Activated T-cell treated with anti-CD3 and anti-CD28 coated beads, Interleukin-2, amount 50 U/mL, for 4 hours (primary cell): ENCODE measurements at regions not wholly inside any gene's neighbourhood (a gene's known extent, or its start where the extent isn't known, plus 50 kb on each side); places are given as distances from the start of the nearest gene placed in this dataset.

ENCODE experiments used
- ATAC-seq, 2 donors: fragments of 200-7000 bp; cut with Tn5 transposase; one replicate each; pipeline ENCODE4 v1.10.0; 2021
- DNase-seq: peaks from one replicate; pipeline ENCODE4 v3.0.0-alpha.2; 2020
- H3K27me3 Mint-ChIP-seq: one replicate; pipeline ENCODE4 v1.8.0; 2021; ENCODE audit warnings: low read depth, mixed read lengths
- H3K36me3 Mint-ChIP-seq: one replicate; pipeline ENCODE4 v1.8.0; 2022; ENCODE audit warnings: mixed read lengths; ENCODE audit not compliant: insufficient read depth
- H3K4me1 Mint-ChIP-seq: one replicate; pipeline ENCODE4 v1.8.0; 2021; ENCODE audit warnings: low read depth, mixed read lengths
- H3K4me3 Mint-ChIP-seq: one replicate; pipeline ENCODE4 v1.8.0; 2021; ENCODE audit warnings: mild to moderate bottlenecking, moderate library complexity, mixed read lengths
- H3K9me3 Mint-ChIP-seq: one replicate; pipeline ENCODE4 v1.8.0; 2021; ENCODE audit warnings: mixed read lengths

- H3K9me3 Mint-ChIP-seq, result no peaks in the 10 kb centered on the region
- ATAC-seq, result no peak
- DNase-seq, result no peak
- no peaks in the 10 kb centered on the region for H3K36me3 Mint-ChIP-seq
- H3K27me3 Mint-ChIP-seq, result no peaks in the 10 kb centered on the region
- H3K4me1 Mint-ChIP-seq, result no peaks in the 10 kb centered on the region
- H3K4me3 Mint-ChIP-seq, result no peak overlapping the region
These were observed 178.9 kb upstream of the VEGFC start for GRCh38 chr4:176971576-176972115.

DNA sequence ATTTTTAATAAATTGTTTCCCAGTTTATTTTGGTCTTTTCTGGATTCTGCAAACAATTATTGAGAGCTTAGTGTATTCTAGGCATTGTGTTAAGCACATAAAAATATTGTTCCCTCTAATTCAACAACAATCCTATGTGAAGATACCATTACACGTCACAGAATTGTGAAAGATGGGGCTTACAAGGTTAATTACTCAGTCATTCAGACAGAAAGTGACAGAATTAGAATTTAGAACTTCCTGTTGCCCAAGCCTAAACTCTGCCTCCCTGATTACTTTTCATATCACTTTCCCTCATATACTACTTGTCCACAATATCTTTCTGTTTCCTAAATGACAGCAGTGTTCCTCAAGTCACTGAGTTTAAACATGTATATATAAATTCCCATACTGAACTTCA is 186.7 kb upstream of the VEGFC start:
- DNase-seq, result no peak
- no peak overlapping the region for H3K4me3 Mint-ChIP-seq
- ATAC-seq, result no peak
- no peaks in the 10 kb centered on the region for H3K4me1 Mint-ChIP-seq
- H3K36me3 Mint-ChIP-seq, result no peaks in the 10 kb centered on the region
- no peaks in the 10 kb centered on the region for H3K27me3 Mint-ChIP-seq
- no peaks in the 10 kb centered on the region for H3K9me3 Mint-ChIP-seq

DNA sequence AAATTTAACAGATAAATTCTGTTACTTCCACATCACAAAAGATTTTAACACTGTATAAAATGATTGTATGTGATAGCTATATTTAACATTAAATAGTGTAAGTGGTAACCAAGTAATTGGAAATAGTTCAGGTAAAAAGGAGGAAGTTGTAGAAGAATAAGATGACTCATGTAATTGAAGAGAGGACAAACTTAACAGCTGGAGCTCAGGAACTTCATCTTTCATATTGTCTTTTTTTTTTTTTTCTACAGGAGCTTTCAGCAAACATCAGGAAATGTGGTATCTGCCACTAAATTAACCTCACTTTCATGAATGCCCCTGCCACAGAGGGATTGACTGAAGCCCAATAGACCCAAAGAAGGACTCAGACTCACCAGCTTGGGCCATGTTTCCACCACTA is 188.4 kb upstream of the VEGFC start:
- H3K9me3 Mint-ChIP-seq, result no peaks in the 10 kb centered on the region
- H3K4me3 Mint-ChIP-seq, result no peak overlapping the region
- DNase-seq, result no peak
- H3K4me1 Mint-ChIP-seq, result no peaks in the 10 kb centered on the region
- ATAC-seq, result no peak
- no peaks in the 10 kb centered on the region for H3K36me3 Mint-ChIP-seq
- no peaks in the 10 kb centered on the region for H3K27me3 Mint-ChIP-seq

DNA sequence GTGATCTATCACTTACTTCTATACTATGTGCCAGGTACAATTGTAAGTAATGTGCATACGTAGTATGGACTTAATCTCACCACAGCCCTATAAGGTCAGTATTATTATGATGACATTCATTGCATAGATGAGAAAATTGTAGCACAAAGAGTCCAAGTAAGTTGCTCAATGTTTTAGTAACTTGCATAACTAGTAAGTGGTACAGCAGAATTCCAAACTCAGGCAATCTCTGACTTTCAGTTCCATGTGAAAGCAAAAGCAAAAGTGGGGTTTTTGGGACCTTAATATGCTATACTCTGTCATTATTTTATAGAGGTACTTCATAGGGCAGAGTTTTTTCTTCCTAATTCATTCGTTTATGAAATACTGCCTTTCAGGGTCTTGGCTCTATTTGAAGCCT is 188.8 kb upstream of the VEGFC start:
- DNase-seq (no peak), ATAC-seq (no peak)
- Mint-ChIP-seq H3K9me3 (no peaks in the 10 kb centered on the region), H3K36me3 (no peaks in the 10 kb centered on the region), H3K4me3 (no peak overlapping the region), H3K4me1 (no peaks in the 10 kb centered on the region), H3K27me3 (no peaks in the 10 kb centered on the region)

DNA sequence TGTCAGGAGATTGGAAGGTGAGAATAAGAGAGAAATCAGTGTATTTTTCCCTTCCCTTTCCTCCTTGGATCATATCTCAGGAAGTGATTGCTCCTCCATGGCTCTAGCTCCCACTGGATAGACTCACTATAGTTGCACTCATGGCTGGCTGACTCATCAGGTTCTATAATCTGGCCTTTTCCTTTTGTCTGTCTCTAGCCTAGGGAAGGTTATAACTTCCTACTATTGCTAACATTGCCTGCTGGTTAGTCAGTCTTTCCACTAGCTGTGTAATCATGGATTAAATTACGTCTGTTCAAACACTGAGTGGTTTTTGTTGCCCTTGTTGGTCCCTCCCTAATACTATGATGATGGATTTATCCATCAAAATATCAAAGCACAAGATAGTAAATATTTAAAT is 195.5 kb upstream of the VEGFC start:
- Mint-ChIP-seq H3K4me1 (no peaks in the 10 kb centered on the region), H3K4me3 (no peak overlapping the region), H3K27me3 (no peaks in the 10 kb centered on the region), H3K36me3 (no peaks in the 10 kb centered on the region), H3K9me3 (no peaks in the 10 kb centered on the region)
- DNase-seq, result no peak
- no peak for ATAC-seq

DNA sequence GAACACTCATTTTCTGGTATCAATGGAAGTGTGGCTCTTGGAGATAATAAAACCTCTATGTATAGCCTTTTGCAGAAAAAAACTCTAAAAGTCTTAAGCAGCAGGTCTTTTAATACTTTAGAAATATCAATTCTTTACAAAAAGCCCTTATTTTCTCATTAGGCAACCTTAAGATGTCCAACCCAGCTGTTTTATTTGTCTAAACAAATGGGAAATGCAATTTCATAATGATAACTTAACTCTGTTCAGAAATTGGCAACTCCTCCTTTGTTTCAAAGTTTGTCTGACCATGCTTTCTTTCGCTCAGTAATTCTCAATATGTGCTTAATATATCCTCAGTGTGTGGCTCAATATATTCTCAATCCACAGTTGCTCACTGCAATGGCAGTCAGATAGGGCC is 196.5 kb upstream of the VEGFC start:
- Mint-ChIP-seq H3K9me3 (no peaks in the 10 kb centered on the region), H3K4me3 (no peak overlapping the region), H3K36me3 (no peaks in the 10 kb centered on the region), H3K27me3 (no peaks in the 10 kb centered on the region), H3K4me1 (no peaks in the 10 kb centered on the region)
- no peak for ATAC-seq
- no peak for DNase-seq

DNA sequence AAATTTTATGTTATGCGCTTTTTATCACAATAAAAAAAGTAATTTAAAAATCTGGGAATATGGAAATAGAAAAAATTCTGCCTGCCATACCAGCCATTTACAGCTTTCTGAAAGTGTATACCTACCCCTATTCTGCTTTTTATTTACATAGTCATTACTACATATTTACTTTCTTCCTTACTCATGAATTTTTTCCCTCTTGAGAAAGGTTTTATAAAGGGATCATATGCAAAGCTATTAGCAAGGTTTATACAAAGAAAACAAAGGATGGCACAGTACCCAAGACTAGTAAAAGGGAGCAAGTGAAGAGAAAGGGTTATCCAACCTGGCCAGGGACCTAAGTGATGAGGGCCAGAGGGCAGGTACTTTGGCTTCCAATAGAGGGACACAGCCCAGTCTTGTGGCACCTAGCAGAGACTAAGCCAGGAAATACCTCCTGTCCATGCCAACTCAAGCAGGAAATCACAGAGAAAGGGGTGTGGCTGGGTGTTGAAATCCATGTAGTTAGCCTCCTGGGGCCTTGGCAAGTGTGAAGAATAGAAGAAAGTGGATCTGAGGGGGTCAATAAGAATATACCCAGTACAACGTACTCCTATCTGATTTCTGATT is 207.3 kb upstream of the VEGFC start:
- no peaks in the 10 kb centered on the region for H3K4me1 Mint-ChIP-seq
- no peak for ATAC-seq
- H3K9me3 Mint-ChIP-seq, result peaks cover 3% of the 10 kb centered on the region
- H3K36me3 Mint-ChIP-seq, result no peaks in the 10 kb centered on the region
- DNase-seq, result no peak
- H3K4me3 Mint-ChIP-seq, result no peak overlapping the region
- no peaks in the 10 kb centered on the region for H3K27me3 Mint-ChIP-seq

DNA sequence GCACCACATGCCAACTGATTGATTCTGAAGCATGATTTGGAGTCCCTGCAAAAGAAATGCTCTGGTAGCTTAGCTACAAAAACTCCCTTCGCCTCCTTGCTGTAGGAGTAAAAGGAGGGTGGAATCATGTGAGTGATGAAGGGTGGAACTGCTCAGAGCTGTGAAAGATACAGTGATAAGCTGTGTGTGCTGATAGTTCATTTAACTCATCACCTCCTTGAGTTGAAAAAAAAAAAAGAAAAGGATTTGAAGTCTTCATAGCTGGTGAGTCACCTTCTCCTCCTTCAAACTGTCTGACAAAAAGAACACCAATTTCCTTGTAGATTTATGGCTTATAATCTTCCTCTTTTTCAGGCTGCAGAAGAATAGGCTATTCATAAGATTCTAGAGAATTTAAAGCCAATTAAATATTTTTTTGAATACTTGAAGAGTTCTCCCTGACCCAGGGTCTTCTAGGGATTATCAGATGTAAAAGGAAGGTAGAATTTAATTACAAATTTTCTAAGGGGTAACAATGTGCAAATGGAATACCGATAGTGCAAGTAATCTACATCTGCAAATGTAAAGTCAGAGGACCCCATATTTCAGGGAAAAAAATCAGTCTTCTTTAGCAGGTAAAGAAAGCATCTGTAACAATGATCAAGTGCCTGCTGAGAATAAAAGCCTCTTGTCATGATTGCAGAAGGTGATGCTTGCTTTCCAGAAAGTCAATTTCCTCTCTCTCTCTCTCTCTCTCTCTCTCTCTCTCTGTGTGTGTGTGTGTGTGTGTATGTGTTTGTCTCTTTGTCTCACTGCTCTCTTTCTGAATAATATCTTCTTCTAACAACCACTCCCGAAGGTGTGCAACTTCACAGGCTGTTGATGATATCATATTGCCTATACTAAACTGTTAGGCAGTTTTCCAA is 208.8 kb upstream of the VEGFC start:
- no peak for DNase-seq
- Mint-ChIP-seq H3K27me3 (no peaks in the 10 kb centered on the region), H3K36me3 (no peaks in the 10 kb centered on the region), H3K9me3 (peaks cover 3% of the 10 kb centered on the region), H3K4me3 (no peak overlapping the region), H3K4me1 (no peaks in the 10 kb centered on the region)
- no peak for ATAC-seq

DNA sequence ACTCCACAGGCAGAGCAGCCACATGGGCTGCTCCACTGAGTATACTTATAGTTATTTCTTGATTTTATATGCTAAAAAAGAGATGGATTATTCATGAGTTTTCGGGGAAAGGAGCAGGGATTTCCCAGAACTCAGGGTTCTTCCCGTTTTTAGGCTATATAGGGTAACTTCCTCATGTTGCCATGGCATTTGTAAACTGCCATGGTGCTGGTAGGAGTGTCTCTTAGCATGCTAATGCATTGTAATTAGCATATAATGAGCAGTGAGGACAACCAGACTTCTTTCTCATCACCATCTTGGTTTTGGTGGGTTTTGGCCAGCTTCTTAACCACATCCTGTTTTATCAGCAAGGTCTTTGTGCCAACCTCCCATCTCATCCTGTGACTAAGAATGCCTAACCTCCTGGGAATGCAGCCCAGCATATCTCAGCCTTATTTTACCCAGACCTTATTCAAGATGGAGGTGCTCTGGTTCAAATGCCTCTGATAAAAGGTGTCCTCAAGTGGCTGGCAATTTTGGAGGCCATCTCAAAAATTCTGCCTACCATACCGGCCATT is 213.0 kb upstream of the VEGFC start:
- Mint-ChIP-seq H3K4me3 (no peak overlapping the region), H3K4me1 (no peaks in the 10 kb centered on the region), H3K9me3 (peaks cover 4% of the 10 kb centered on the region), H3K27me3 (no peaks in the 10 kb centered on the region), H3K36me3 (no peaks in the 10 kb centered on the region)
- DNase-seq (no peak), ATAC-seq (no peak)

- no peaks in the 10 kb centered on the region for H3K4me1 Mint-ChIP-seq
These were observed 213.6 kb upstream of the VEGFC start for GRCh38 chr4:177006331-177006730.

DNA sequence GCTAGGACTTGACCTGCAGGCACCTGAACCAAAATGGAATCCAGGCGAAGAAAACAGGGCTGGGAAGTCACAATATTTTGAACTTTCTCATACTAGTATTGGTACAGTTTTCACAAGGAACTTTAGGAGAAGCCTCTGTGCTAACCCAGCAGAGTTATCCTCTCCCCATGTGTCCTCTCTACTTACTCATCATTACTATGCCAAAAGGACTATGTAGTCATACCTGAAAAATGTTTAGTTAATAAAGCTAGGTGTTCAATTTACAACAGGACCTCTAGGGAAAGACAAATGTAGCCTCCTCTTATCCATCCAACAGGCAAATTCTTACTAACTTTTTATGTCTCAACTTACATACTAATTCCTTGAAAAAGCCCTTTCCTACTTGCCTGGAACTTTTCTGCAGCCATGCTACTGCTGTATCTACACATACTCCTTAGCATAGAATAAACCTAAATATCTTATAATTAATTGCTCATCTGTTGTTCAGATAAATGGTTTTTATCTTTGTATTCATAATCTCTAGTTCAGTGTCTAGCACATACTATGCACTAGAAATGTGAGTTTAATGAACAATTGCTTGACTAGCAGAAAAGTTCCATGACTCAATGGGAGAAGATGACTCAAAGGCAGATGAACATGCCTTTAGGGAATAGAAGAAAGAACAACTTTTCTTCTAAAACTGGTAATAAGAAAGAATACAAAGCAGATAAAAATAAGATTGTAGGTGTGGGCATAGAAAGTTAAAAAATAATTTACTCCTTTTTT is 215.5 kb upstream of the VEGFC start:
- Mint-ChIP-seq H3K36me3 (no peaks in the 10 kb centered on the region), H3K9me3 (peaks cover 9% of the 10 kb centered on the region), H3K4me1 (no peaks in the 10 kb centered on the region), H3K27me3 (no peaks in the 10 kb centered on the region), H3K4me3 (no peak overlapping the region)
- no peak for ATAC-seq
- no peak for DNase-seq

More at GRCh38 chr4:177006331-177006730, 213.6 kb upstream of the VEGFC start:
- ATAC-seq (no peak), DNase-seq (no peak)
- Mint-ChIP-seq H3K9me3 (peaks cover 4% of the 10 kb centered on the region), H3K4me3 (no peak overlapping the region), H3K36me3 (no peaks in the 10 kb centered on the region), H3K27me3 (no peaks in the 10 kb centered on the region)

DNA sequence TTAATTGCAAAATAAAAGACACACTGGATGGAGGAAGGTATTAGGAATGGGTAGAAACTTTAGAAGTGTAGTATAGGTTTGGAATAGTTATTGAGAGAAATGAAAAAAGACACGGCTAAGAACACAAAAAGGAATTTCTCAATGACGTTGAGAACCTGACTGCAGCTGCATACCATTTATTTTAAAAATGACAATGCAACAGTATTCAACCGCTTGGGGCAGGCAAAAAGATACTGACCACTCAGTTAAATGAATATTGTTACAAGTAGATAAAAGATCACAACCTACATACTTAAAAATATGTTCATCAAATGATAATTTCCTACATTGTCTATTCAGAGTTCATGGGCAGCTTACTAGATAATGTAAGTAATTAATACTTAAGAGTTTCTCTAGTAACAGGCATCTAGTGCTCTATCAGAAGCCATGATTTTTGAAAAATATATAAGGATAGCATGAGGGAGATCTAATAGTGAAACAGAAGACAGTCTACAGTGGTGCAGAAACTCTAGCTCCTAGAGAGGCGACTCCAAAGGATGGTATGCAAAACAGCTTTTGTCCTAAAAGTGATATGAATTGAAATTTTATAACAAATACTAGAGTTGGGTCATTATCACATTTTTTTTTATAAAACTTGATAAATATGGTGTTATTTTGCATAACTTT is 216.2 kb upstream of the VEGFC start:
- peaks cover 14% of the 10 kb centered on the region for H3K9me3 Mint-ChIP-seq
- no peak overlapping the region for H3K4me3 Mint-ChIP-seq
- no peaks in the 10 kb centered on the region for H3K36me3 Mint-ChIP-seq
- H3K27me3 Mint-ChIP-seq, result no peaks in the 10 kb centered on the region
- ATAC-seq, result no peak
- no peak for DNase-seq
- no peaks in the 10 kb centered on the region for H3K4me1 Mint-ChIP-seq

DNA sequence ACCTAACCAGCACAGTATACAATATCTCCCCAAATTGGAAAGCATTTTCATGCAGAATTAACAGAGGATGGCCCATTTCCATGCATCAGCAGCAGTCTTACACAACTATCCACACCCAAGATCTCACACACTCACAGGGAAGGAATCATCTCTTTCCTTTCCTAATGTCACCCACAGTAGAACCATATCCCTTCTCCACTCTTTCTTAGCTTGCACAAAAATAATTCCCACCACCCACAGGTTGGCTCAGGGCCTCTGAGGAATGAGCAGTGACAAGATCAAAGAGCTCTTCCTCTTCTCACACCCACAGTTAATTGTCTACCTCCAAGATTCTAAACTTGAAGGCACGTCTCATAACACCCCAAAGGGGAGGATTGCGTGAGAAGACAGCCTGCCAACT is 217.7 kb upstream of the VEGFC start:
- DNase-seq, result no peak
- no peaks in the 10 kb centered on the region for H3K4me1 Mint-ChIP-seq
- H3K4me3 Mint-ChIP-seq, result no peak overlapping the region
- no peaks in the 10 kb centered on the region for H3K27me3 Mint-ChIP-seq
- ATAC-seq, result no peak
- H3K9me3 Mint-ChIP-seq, result peaks cover 14% of the 10 kb centered on the region
- no peaks in the 10 kb centered on the region for H3K36me3 Mint-ChIP-seq
